GM19023 (cell line): ENCODE measurements at regions not wholly inside any gene's neighbourhood (a gene's known extent, or its start where the extent isn't known, plus 50 kb on each side); places are given as distances from the start of the nearest gene placed in this dataset.
"Not testable (repeated sequence)": the region's sequence is repeated elsewhere in the genome, so short reads cannot be mapped to it uniquely, and the experiment has no call there.

ENCODE experiments used
- ATAC-seq: cut with Tn5 transposase; IDR thresholded peaks from one replicate; pipeline ENCODE4 v1.9.1; 2021; ENCODE audit warnings: mild to moderate bottlenecking, moderate library complexity; ENCODE audit not compliant: unreplicated experiment

- no peak for ATAC-seq
Measured at GRCh38 chr7:131068604-131069021, 259.1 kb upstream of the MKLN1 start.

GRCh38 chr7:131071786-131072504, 255.7 kb upstream of the MKLN1 start:
- no peak for ATAC-seq

- ATAC-seq: no peak
Measured at GRCh38 chr7:131072505-131073091, 255.1 kb upstream of the MKLN1 start.

- ATAC-seq: no peak
Measured at GRCh38 chr7:131074043-131074442, 253.6 kb upstream of the MKLN1 start.

- no peak for ATAC-seq
Measured at GRCh38 chr7:131074585-131074984, 253.1 kb upstream of the MKLN1 start.

GRCh38 chr7:131075406-131075805, 252.3 kb upstream of the MKLN1 start:
- ATAC-seq: no peak

- no peak for ATAC-seq
Measured at GRCh38 chr7:131076032-131076431, 251.6 kb upstream of the MKLN1 start.

GRCh38 chr7:131076711-131077181, 250.9 kb upstream of the MKLN1 start:
- ATAC-seq: no peak

- no peak for ATAC-seq
Measured at GRCh38 chr7:131077735-131078134, 249.9 kb upstream of the MKLN1 start.

GRCh38 chr7:131080754-131081153, 246.9 kb upstream of the MKLN1 start:
- no peak for ATAC-seq

GRCh38 chr7:131081308-131081707, 246.4 kb upstream of the MKLN1 start:
- no peak for ATAC-seq

- no peak for ATAC-seq
Measured at GRCh38 chr7:131083781-131084180, 243.9 kb upstream of the MKLN1 start.

- not testable (repeated sequence) for ATAC-seq
Measured at GRCh38 chr7:131084336-131084735, 243.3 kb upstream of the MKLN1 start.

- no peak for ATAC-seq
Measured at GRCh38 chr7:131087756-131088658, 239.7 kb upstream of the MKLN1 start.

- ATAC-seq: no peak
Measured at GRCh38 chr7:131090188-131090587, 237.5 kb upstream of the MKLN1 start.

GRCh38 chr7:131090886-131091692, 236.6 kb upstream of the MKLN1 start:
- ATAC-seq: no peak

GRCh38 chr7:131094685-131095084, 233.0 kb upstream of the MKLN1 start:
- ATAC-seq: no peak

- no peak for ATAC-seq
Measured at GRCh38 chr7:131095346-131095745, 232.3 kb upstream of the MKLN1 start.

- ATAC-seq: no peak
Measured at GRCh38 chr7:131096267-131096927, 231.3 kb upstream of the MKLN1 start.
